ENCODE measurements at regions not wholly inside any gene's neighbourhood (a gene's known extent, or its start where the extent isn't known, plus 50 kb on each side); places are given as distances from the start of the nearest gene placed in this dataset.

GRCh38 chr15:24899367-24899766, 55.4 kb upstream of the SNRPN start (continued):
- TF ChIP-seq CHD7 (IDR thresholded peaks at IDR 0.05; ENCODE audit: insufficient replicate concordance, low read length) (no peak), RAD21 (IDR thresholded peaks at IDR 0.05 in 1 of 2, conservative IDR thresholded peaks at IDR 0.05 in 1 of 2; ENCODE audit: low read depth in 2 of 2, low read length in 2 of 2) (no peak), RXRA (IDR thresholded peaks at IDR 0.05; ENCODE audit: insufficient read depth, low read depth, low read length) (no peak), YY1 (IDR thresholded peaks at IDR 0.05; ENCODE audit: low read depth, low read length) (no peak), TAF1 (IDR thresholded peaks at IDR 0.05; ENCODE audit: low read depth, low read length) (no peak)
